GM18499 (cell line): ENCODE measurements at regions not wholly inside any gene's neighbourhood (a gene's known extent, or its start where the extent isn't known, plus 50 kb on each side); places are given as distances from the start of the nearest gene placed in this dataset.
"Not testable (repeated sequence)": the region's sequence is repeated elsewhere in the genome, so short reads cannot be mapped to it uniquely, and the experiment has no call there.

Experiments used
- ATAC-seq: cut with Tn5 transposase; IDR thresholded peaks from one replicate; pipeline ENCODE4 v1.9.1; 2021; ENCODE audit warnings: moderate number of reproducible peaks; ENCODE audit not compliant: insufficient read depth, unreplicated experiment

GRCh38 chr1:189662190-189662589, 815.5 kb downstream of the BRINP3 start:
- ATAC-seq: no peak

DNA sequence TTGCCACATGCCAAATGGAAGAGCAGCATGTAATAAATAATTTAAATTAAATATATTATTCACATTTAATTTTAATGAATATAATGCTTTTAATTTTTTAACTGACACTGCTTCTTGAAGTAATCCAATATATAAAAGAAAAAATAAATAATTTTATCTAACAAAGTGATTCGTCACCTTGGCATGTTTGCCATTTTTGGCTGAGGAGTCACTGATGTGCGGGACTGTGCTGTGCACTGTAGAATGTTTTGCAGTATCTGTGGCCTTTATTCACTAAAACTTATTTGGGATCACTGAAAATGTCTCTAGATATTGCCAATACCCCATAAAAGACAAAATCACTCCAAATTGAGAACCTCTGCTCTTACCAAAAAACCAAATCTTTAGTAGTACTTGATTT, 807.8 kb downstream of the BRINP3 start:
- no peak for ATAC-seq

- ATAC-seq: no peak
Observed at GRCh38 chr1:189673217-189673616, 804.4 kb downstream of the BRINP3 start.

GRCh38 chr1:189675712-189676244, 801.9 kb downstream of the BRINP3 start:
- ATAC-seq: no peak

DNA sequence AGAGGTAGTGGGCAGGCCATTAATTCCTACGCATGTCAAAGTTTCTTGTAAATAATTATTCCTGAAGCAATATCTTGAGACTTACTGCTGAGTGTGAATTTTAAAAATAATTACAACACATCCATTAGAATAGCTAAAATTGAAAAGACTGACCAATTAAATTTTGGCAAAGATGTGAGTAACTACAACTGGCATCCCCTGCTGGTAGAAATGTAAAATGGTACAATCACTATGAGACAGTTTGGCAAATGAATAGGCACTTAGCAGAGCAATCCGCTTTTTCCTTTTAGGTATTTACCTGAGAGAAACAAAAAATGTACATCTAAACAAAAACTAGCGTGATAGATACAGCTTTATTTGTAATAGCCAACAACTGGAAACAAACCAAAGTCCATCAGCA, 798.9 kb downstream of the BRINP3 start:
- no peak for ATAC-seq

- ATAC-seq: no peak
Observed at GRCh38 chr1:189681252-189681919, 796.3 kb downstream of the BRINP3 start.

- ATAC-seq: no peak
Observed at GRCh38 chr1:189682591-189682990, 795.1 kb downstream of the BRINP3 start.

DNA sequence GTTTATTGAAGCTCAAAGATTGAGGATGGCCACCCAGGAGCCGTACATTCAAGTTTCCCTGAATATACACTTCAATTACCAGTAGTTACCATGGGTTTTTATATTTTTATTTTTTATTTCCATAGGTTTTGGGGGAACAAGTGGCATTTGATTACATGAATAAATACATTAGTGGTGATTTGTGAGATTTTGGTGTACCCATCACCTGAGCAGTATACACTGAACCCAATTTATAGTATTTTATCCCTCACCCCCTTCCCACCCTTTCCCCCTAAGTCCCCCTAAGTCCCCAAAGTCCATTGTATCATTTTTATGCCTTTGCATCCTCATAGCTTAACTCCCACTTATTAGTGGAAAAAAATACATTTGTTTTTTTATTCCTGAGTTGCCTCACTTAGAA, 791.4 kb downstream of the BRINP3 start:
- no peak for ATAC-seq

DNA sequence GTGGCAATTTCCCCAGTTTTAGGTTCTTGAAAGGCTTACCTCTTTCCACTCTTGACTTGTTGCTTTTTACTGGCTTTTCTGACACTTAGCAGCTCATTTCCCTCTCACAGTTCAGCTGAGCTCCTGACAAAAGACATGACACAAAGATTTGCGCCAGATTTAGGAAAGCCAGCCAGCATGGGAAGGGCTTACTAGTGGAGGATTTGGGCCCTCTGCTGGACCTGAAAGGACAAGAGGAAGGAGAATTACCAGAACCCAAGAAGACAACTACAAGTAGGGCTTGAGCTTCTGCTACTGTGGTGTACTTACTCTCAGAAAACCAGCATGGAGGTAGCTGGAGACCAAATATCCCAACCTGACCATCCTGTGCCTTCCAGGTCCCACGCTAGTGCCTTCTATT, 784.5 kb downstream of the BRINP3 start:
- no peak for ATAC-seq

DNA sequence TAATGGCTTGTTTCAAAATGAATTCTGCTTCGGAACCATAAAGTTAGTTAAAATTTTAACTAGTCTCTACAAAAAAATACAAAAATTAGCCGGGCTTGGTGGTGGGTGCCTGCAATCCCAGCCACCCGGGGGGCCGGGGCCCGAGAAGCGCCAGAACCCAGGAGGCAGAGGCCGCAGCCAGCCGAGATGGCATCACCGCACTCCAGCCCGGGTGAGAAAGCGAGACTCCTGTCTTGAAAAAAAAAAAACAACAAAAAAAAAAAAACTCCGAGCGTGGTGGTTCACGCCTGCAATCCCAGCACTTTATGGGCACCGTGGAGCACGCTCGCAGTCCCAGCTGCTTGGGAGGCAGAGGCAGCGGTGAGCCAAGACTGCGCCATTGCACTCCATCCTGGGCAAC, 781.4 kb downstream of the BRINP3 start:
- no peak for ATAC-seq

DNA sequence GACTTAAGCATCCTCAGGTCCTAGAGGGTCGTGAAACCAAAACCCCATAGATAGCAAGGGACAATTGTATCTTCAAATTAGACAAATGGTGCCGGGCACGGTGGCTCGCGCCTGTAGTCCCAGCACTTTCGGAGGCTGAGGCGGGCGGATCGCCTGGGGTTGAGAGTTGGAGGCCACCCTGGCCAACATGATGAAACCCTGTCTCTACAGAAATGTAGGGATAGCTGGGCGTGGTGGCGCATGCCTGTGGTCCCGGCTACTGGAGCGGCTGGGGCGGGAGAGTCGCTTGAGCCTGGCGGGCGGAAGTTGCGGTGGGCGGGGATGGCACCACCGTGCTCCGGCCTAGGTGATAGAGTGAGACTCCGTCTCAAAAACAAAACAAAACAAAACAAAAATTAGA, 780.6 kb downstream of the BRINP3 start:
- ATAC-seq: no peak

DNA sequence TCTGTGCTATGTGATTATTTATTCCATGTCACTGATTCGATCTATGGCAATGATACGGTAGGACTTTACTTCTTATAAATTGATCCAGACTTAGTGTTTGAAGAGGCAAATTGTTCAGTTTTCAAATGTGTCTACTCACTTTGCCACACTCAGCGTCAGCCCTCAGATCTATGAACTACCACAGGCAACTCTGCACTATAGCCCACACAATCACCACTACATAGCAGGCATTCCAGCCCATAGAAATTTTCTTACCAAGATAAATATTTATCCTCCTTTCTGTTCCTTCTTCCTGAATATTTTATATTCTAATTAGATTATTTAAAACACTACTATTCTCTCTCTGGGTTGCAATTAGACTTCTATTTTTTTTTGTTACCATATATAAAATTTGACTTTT, 776.1 kb downstream of the BRINP3 start:
- ATAC-seq: no peak

DNA sequence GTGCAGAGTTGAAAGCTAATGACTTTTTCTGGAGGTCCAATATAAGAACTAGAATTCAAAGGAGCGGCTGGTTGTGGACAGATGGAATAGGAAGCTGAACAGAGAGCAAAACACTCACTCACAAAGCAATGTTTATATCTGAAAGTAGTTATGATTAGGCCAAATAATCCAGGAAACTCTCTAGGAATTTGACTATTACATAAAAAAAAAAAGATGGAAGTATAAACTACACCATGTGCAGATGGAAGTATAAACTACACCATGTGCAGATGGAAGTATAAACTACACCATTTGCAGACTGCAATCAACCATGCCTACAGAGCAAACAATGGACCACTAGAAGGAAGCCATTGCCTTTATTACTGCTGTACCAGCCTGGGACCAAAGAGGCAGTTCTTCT, 771.1 kb downstream of the BRINP3 start:
- ATAC-seq: no peak

- no peak for ATAC-seq
Observed at GRCh38 chr1:189708674-189709073, 769.0 kb downstream of the BRINP3 start.

GRCh38 chr1:189718147-189718795, 759.4 kb downstream of the BRINP3 start:
- not testable (repeated sequence) for ATAC-seq

- no peak for ATAC-seq
Observed at GRCh38 chr1:189726806-189727205, 750.9 kb downstream of the BRINP3 start.

DNA sequence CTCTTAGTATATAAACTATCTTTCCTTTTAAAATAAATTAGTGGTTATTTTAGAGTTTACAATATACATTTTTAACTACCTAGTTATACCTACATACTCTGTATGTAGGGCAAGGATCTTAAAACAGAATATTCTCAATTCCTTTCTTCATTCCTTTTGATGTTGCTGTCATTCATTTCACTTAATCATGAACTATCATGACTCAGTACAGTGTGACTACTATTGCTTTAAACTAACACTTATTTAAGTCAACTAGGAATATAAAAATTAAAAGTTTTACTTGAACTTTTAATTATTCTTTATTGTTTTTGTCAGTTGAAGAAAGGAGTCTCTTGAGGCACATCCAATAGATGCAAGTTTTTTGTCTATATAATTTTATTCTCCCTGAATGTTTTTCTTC, 726.4 kb downstream of the BRINP3 start:
- ATAC-seq: no peak

DNA sequence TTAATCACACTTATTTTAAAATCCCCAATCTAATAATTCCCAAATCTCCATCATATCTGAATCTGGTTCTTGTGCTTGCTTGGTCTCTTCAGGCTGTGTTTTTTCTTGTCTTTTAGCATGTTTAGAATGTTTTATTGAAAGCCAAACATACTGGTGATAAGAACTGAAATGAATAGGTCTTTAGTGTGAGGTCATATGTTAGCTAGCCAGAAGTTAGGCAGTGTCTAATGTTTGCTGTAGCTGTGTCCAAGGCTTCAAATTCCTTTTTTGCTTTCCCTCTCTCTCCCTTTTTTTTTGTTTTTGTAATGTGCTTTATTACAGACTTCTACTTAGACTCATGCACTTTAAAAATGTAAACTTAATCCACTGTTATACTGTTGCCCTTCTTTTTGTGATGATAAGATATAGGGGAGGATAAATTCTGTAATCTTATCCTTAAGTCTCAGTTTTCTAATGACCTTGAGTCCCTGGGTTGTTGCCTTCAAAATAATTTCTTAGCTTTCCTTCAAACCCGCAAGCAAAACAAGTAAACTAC, 725.1 kb downstream of the BRINP3 start:
- no peak for ATAC-seq

- not testable (repeated sequence) for ATAC-seq
Observed at GRCh38 chr1:189755100-189755499, 722.6 kb downstream of the BRINP3 start.

GRCh38 chr1:189764391-189765320, 713.0 kb downstream of the BRINP3 start:
- no peak for ATAC-seq

- ATAC-seq: no peak
Observed at GRCh38 chr1:189769448-189769847, 708.2 kb downstream of the BRINP3 start.
